Putamen (tissue), 1 donor: ENCODE measurements at regions not wholly inside any gene's neighbourhood (a gene's known extent, or its start where the extent isn't known, plus 50 kb on each side); places are given as distances from the start of the nearest gene placed in this dataset.
"Not testable (repeated sequence)": the region's sequence is repeated elsewhere in the genome, so short reads cannot be mapped to it uniquely, and the experiment has no call there.

ENCODE experiments used
- DNase-seq: peaks from one replicate; pipeline ENCODE4 v3.0.0-alpha.2; 2016; ENCODE audit warnings: low spot score

- DNase-seq = no peak
Measured at GRCh38 chr12:131362291-131363211, 348.3 kb upstream of the SFSWAP start.

- DNase-seq = no peak
Measured at GRCh38 chr12:131363393-131363792, 347.5 kb upstream of the SFSWAP start.

GRCh38 chr12:131363841-131364495 is 346.9 kb upstream of the SFSWAP start:
- DNase-seq = no peak

- DNase-seq = no peak
Measured at GRCh38 chr12:131364903-131365820, 345.7 kb upstream of the SFSWAP start.

GRCh38 chr12:131365821-131366260 is 345.0 kb upstream of the SFSWAP start:
- DNase-seq = no peak

GRCh38 chr12:131366261-131366871 is 344.5 kb upstream of the SFSWAP start:
- DNase-seq = no peak

- DNase-seq = not testable (repeated sequence)
Measured at GRCh38 chr12:131367067-131367982, 343.6 kb upstream of the SFSWAP start.

GRCh38 chr12:131367983-131368667 is 342.8 kb upstream of the SFSWAP start:
- DNase-seq = no peak

- no peak for DNase-seq
Measured at GRCh38 chr12:131368668-131369071, 342.2 kb upstream of the SFSWAP start.

- DNase-seq = no peak
Measured at GRCh38 chr12:131369094-131369845, 341.6 kb upstream of the SFSWAP start.

- DNase-seq = no peak
Measured at GRCh38 chr12:131370321-131370720, 340.6 kb upstream of the SFSWAP start.

GRCh38 chr12:131370791-131371347 is 340.0 kb upstream of the SFSWAP start:
- no peak for DNase-seq

- DNase-seq = no peak
Measured at GRCh38 chr12:131371401-131372170, 339.3 kb upstream of the SFSWAP start.

GRCh38 chr12:131372171-131372475 is 338.8 kb upstream of the SFSWAP start:
- no peak for DNase-seq

- DNase-seq = no peak
Measured at GRCh38 chr12:131372706-131373195, 338.1 kb upstream of the SFSWAP start.

GRCh38 chr12:131375261-131375971 is 335.5 kb upstream of the SFSWAP start:
- DNase-seq = no peak

GRCh38 chr12:131375972-131376345 is 334.9 kb upstream of the SFSWAP start:
- DNase-seq = no peak
